GM23338 (cell line): ENCODE measurements at regions not wholly inside any gene's neighbourhood (a gene's known extent, or its start where the extent isn't known, plus 50 kb on each side); places are given as distances from the start of the nearest gene placed in this dataset.

Source experiments
- ATAC-seq: fragments of 200-7000 bp; cut with Tn5 transposase; 3 replicates; pipeline ENCODE4 v1.9.1; 2020
- DNase-seq: peaks from one replicate; pipeline ENCODE4 v3.0.0-alpha.2; 2015; ENCODE audit warnings: low spot score
- H2AFZ ChIP-seq: fragments of 200-600 bp; sonication (generic); 2 replicates; pipeline ENCODE4 v1.8.0; 2016; ENCODE audit warnings: antibody characterized with exemption, mild to moderate bottlenecking, moderate library complexity
- H3F3A ChIP-seq: fragments of 200-600 bp; sonication (generic); replicated peaks from 2 replicates; pipeline ENCODE4 v1.8.0; 2017; ENCODE audit warnings: antibody characterized with exemption, mixed run types, low read depth
- H3K27ac ChIP-seq: fragments of 200-600 bp; sonication (generic); 2 replicates; pipeline ENCODE4 v1.6.1; 2016; ENCODE audit warnings: low read depth
- H3K27me3 ChIP-seq: fragments of 200-600 bp; sonication (generic); 2 replicates; pipeline ENCODE4 v1.8.0; 2016; ENCODE audit warnings: mild to moderate bottlenecking, mixed run types, moderate library complexity; ENCODE audit not compliant: insufficient read depth
- H3K36me3 ChIP-seq: fragments of 200-600 bp; sonication (generic); 2 replicates; pipeline ENCODE4 v1.8.0; 2016; ENCODE audit warnings: mild to moderate bottlenecking; ENCODE audit not compliant: insufficient read depth
- H3K4me1 ChIP-seq: fragments of 200-600 bp; sonication (generic); 2 replicates; pipeline ENCODE4 v1.8.0; 2016; ENCODE audit warnings: mild to moderate bottlenecking, moderate library complexity; ENCODE audit not compliant: insufficient read depth
- H3K4me2 ChIP-seq: fragments of 200-600 bp; sonication (generic); 2 replicates; pipeline ENCODE4 v1.7.1; 2017; ENCODE audit warnings: mixed run types
- H3K4me3 ChIP-seq: fragments of 200-600 bp; sonication (generic); 2 replicates; pipeline ENCODE4 v1.6.1; 2016; ENCODE audit warnings: mixed run types
- H3K79me2 ChIP-seq: fragments of 200-600 bp; sonication (generic); replicated peaks from 2 replicates; pipeline ENCODE4 v1.8.0; 2017; ENCODE audit warnings: mild to moderate bottlenecking; ENCODE audit not compliant: insufficient read depth
- H3K9me2 ChIP-seq: fragments of 200-600 bp; sonication (generic); 2 replicates; pipeline ENCODE4 v1.8.0; 2017; ENCODE audit not compliant: insufficient read depth
- H4K20me1 ChIP-seq: fragments of 200-600 bp; sonication (generic); replicated peaks from 2 replicates; pipeline ENCODE4 v1.8.0; 2017; ENCODE audit warnings: mild to moderate bottlenecking; ENCODE audit not compliant: insufficient read depth
- H3K27ac Mint-ChIP-seq: 2 replicates; pipeline ENCODE4 v1.8.0; 2020; ENCODE audit warnings: inconsistent platforms, mild to moderate bottlenecking, moderate library complexity, mixed read lengths
- H3K27me3 Mint-ChIP-seq: 3 replicates; pipeline ENCODE4 v1.8.0; 2022; ENCODE audit warnings: low read depth, mild to moderate bottlenecking, moderate library complexity, mixed read lengths, inconsistent platforms; ENCODE audit not compliant: insufficient read depth, poor library complexity
- H3K36me3 Mint-ChIP-seq: 3 replicates; pipeline ENCODE4 v1.8.0; 2021; ENCODE audit warnings: low read depth, mild to moderate bottlenecking, inconsistent platforms, moderate library complexity, mixed read lengths
- H3K4me1 Mint-ChIP-seq: 3 replicates; pipeline ENCODE4 v1.8.0; 2020; ENCODE audit warnings: mild to moderate bottlenecking, inconsistent platforms, mixed read lengths
- H3K4me3 Mint-ChIP-seq: 3 replicates; pipeline ENCODE4 v1.8.0; 2021; ENCODE audit warnings: moderate library complexity, mild to moderate bottlenecking, inconsistent platforms, mixed read lengths
- H3K9me3 Mint-ChIP-seq: 3 replicates; pipeline ENCODE4 v1.8.0; 2020; ENCODE audit warnings: moderate library complexity, mild to moderate bottlenecking, inconsistent platforms, mixed read lengths
- CREB1 ChIP-seq: fragments of 250-450 bp; sonication (Bioruptor Pico); IDR thresholded peaks from 2 replicates; pipeline ENCODE4 v1.5.0; 2020; ENCODE audit warnings: low read depth, mild to moderate bottlenecking, moderate library complexity
- ETS1 ChIP-seq: IDR thresholded peaks from 2 replicates; pipeline ENCODE4 v1.6.1; 2016; ENCODE audit warnings: antibody characterized with exemption
- EZH2 ChIP-seq: fragments of 200-600 bp; sonication (generic); IDR thresholded peaks from one replicate; pipeline ENCODE4 v1.8.0; 2017; ENCODE audit warnings: antibody characterized with exemption, mild to moderate bottlenecking, low read depth; ENCODE audit not compliant: unreplicated experiment
- JUNB ChIP-seq: IDR thresholded peaks from one replicate; pipeline ENCODE4 v1.6.1; 2016; ENCODE audit warnings: antibody characterized with exemption; ENCODE audit not compliant: unreplicated experiment
- NANOG ChIP-seq: IDR thresholded peaks from 2 replicates; pipeline ENCODE4 v1.6.1; 2016; ENCODE audit warnings: antibody characterized with exemption, borderline replicate concordance
- POLR2AphosphoS5 ChIP-seq: IDR thresholded peaks from 2 replicates; pipeline ENCODE4 v1.6.1; 2016; ENCODE audit warnings: antibody characterized with exemption, low read depth
- STAT1 ChIP-seq: IDR thresholded peaks from one replicate; pipeline ENCODE4 v1.6.1; 2016; ENCODE audit warnings: antibody characterized with exemption; ENCODE audit not compliant: unreplicated experiment
- ZNF114 ChIP-seq: fragments of 250-450 bp; sonication (Bioruptor Pico); IDR thresholded peaks from 2 replicates; pipeline ENCODE4 v1.5.0; 2020; ENCODE audit warnings: mild to moderate bottlenecking, moderate library complexity
- ZNF331 ChIP-seq: fragments of 250-450 bp; sonication (Bioruptor Pico); IDR thresholded peaks from 2 replicates; pipeline ENCODE4 v1.5.0; 2020; ENCODE audit warnings: low read depth, mild to moderate bottlenecking, moderate library complexity
- ZNF462 ChIP-seq: fragments of 250-450 bp; sonication (Bioruptor Pico); IDR thresholded peaks from 2 replicates; pipeline ENCODE4 v1.5.0; 2020; ENCODE audit warnings: mild to moderate bottlenecking, moderate library complexity
- TF ChIP-seq, protein P1 (sequence below), 2 experiments: fragments of 200-600 bp in 1 of 2; sonication (generic) in 1 of 2; conservative IDR thresholded peaks; 2 replicates each; pipeline versions ENCODE4 v1.5.1 to v1.6.1; 2016 to 2017; ENCODE audit warnings: antibody characterized with exemption in 2 of 2, low read depth in 2 of 2, mild to moderate bottlenecking in 2 of 2, moderate library complexity in 1 of 2
- TF ChIP-seq, protein P2 (sequence below): IDR thresholded peaks from one replicate; pipeline ENCODE4 v1.6.1; 2018; ENCODE audit warnings: antibody characterized with exemption; ENCODE audit not compliant: unreplicated experiment

GRCh38 chr1:172851856-172852255 lies 193.0 kb downstream of the FASLG start:
- Mint-ChIP-seq H3K4me1 (no peaks in the 10 kb centered on the region; the same call in 2 of the 3 replicates), H3K36me3 (no peaks in the 10 kb centered on the region; the same call in 2 of the 3 replicates), H3K27me3 (no peaks in the 10 kb centered on the region), H3K4me3 (no peak overlapping the region), H3K27ac (no peak overlapping the region), H3K9me3 (no peaks in the 10 kb centered on the region; the same call in 2 of the 3 replicates)
- no peak overlapping the region for H3K4me2 ChIP-seq
- H4K20me1 ChIP-seq: no peaks in the 10 kb centered on the region
- H3K4me1 ChIP-seq: no peaks in the 10 kb centered on the region
- DNase-seq (no peak), ATAC-seq (no peak)
- no peak overlapping the region for H2AFZ ChIP-seq
- H3K27me3 ChIP-seq: no peaks in the 10 kb centered on the region
- no peaks in the 10 kb centered on the region for H3K79me2 ChIP-seq
- H3K9me2 ChIP-seq: peaks cover 3% of the 10 kb centered on the region; the same call in 1 of the 2 replicates
- no peak overlapping the region for H3K27ac ChIP-seq
- no peaks in the 10 kb centered on the region for H3K36me3 ChIP-seq
- no peaks in the 10 kb centered on the region for H3F3A ChIP-seq
- TF ChIP-seq ZNF331 (CRISPR knock-in tag) (no peak), POLR2AphosphoS5 (no peak), STAT1 (no peak), NANOG (no peak), CREB1 (CRISPR knock-in tag) (no peak), ZNF462 (CRISPR knock-in tag) (no peak), JUNB (no peak), EZH2 (no peak), ETS1 (no peak), ZNF114 (CRISPR knock-in tag) (no peak)
- TF ChIP-seq, protein P1, sequence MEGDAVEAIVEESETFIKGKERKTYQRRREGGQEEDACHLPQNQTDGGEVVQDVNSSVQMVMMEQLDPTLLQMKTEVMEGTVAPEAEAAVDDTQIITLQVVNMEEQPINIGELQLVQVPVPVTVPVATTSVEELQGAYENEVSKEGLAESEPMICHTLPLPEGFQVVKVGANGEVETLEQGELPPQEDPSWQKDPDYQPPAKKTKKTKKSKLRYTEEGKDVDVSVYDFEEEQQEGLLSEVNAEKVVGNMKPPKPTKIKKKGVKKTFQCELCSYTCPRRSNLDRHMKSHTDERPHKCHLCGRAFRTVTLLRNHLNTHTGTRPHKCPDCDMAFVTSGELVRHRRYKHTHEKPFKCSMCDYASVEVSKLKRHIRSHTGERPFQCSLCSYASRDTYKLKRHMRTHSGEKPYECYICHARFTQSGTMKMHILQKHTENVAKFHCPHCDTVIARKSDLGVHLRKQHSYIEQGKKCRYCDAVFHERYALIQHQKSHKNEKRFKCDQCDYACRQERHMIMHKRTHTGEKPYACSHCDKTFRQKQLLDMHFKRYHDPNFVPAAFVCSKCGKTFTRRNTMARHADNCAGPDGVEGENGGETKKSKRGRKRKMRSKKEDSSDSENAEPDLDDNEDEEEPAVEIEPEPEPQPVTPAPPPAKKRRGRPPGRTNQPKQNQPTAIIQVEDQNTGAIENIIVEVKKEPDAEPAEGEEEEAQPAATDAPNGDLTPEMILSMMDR (conservative IDR thresholded peaks at IDR 0.05; ENCODE audit: low read depth in 2 of 2): no peak
- TF ChIP-seq, protein P2, sequence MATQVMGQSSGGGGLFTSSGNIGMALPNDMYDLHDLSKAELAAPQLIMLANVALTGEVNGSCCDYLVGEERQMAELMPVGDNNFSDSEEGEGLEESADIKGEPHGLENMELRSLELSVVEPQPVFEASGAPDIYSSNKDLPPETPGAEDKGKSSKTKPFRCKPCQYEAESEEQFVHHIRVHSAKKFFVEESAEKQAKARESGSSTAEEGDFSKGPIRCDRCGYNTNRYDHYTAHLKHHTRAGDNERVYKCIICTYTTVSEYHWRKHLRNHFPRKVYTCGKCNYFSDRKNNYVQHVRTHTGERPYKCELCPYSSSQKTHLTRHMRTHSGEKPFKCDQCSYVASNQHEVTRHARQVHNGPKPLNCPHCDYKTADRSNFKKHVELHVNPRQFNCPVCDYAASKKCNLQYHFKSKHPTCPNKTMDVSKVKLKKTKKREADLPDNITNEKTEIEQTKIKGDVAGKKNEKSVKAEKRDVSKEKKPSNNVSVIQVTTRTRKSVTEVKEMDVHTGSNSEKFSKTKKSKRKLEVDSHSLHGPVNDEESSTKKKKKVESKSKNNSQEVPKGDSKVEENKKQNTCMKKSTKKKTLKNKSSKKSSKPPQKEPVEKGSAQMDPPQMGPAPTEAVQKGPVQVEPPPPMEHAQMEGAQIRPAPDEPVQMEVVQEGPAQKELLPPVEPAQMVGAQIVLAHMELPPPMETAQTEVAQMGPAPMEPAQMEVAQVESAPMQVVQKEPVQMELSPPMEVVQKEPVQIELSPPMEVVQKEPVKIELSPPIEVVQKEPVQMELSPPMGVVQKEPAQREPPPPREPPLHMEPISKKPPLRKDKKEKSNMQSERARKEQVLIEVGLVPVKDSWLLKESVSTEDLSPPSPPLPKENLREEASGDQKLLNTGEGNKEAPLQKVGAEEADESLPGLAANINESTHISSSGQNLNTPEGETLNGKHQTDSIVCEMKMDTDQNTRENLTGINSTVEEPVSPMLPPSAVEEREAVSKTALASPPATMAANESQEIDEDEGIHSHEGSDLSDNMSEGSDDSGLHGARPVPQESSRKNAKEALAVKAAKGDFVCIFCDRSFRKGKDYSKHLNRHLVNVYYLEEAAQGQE: no peak
- no peak overlapping the region for H3K4me3 ChIP-seq
